Parathyroid adenoma (tissue), 2 donors: ENCODE measurements at regions not wholly inside any gene's neighbourhood (a gene's known extent, or its start where the extent isn't known, plus 50 kb on each side); places are given as distances from the start of the nearest gene placed in this dataset.

Experiments
- H2AFZ ChIP-seq: fragments of 300-600 bp; sonication (generic); one replicate; pipeline ENCODE4 v1.7.0; 2017; ENCODE audit warnings: antibody characterized with exemption, mild to moderate bottlenecking
- H3K27ac ChIP-seq: fragments of 300-600 bp; sonication (generic); one replicate; pipeline ENCODE4 v1.7.0; 2017
- H3K27me3 ChIP-seq: fragments of 300-600 bp; sonication (generic); one replicate; pipeline ENCODE4 v1.7.0; 2017; ENCODE audit warnings: low read length; ENCODE audit not compliant: control insufficient read depth, insufficient read depth
- H3K36me3 ChIP-seq: fragments of 300-600 bp; sonication (generic); one replicate; pipeline ENCODE4 v1.7.0; 2017; ENCODE audit warnings: low read length; ENCODE audit not compliant: control insufficient read depth, insufficient read depth
- H3K4me1 ChIP-seq: fragments of 300-600 bp; sonication (generic); one replicate; pipeline ENCODE4 v1.7.0; 2017; ENCODE audit warnings: control low read depth
- H3K4me2 ChIP-seq: fragments of 300-600 bp; sonication (generic); one replicate; pipeline ENCODE4 v1.7.0; 2017; ENCODE audit warnings: low read length
- H3K4me3 ChIP-seq: fragments of 300-600 bp; sonication (generic); one replicate; pipeline ENCODE4 v1.7.0; 2017; ENCODE audit warnings: low read depth, low read length
- H3K79me2 ChIP-seq: fragments of 300-600 bp; sonication (generic); one replicate; pipeline ENCODE4 v1.7.0; 2017; ENCODE audit warnings: control low read depth
- H3K9ac ChIP-seq: fragments of 300-600 bp; sonication (generic); one replicate; pipeline ENCODE4 v1.7.0; 2017; ENCODE audit warnings: mild to moderate bottlenecking
- H3K9me3 ChIP-seq: fragments of 300-600 bp; sonication (generic); one replicate; pipeline ENCODE4 v1.7.0; 2017; ENCODE audit warnings: low read length; ENCODE audit not compliant: control insufficient read depth
- CTCF ChIP-seq: fragments of 300-600 bp; sonication (generic); IDR thresholded peaks from one replicate; pipeline ENCODE4 v1.7.0; 2017; ENCODE audit warnings: antibody characterized with exemption, mild to moderate bottlenecking
- donor health status: primary hyperparathyroidism.

- Histone ChIP-seq H2AFZ (no peak overlapping the region), H3K9ac (no peak overlapping the region), H3K27ac (no peak overlapping the region), H3K79me2 (no peaks in the 10 kb centered on the region), H3K9me3 (no peaks in the 10 kb centered on the region), H3K4me2 (no peak overlapping the region), H3K36me3 (no peaks in the 10 kb centered on the region), H3K4me1 (no peaks in the 10 kb centered on the region), H3K27me3 (no peaks in the 10 kb centered on the region), H3K4me3 (no peak overlapping the region)
- TF ChIP-seq CTCF = no peak
Measured at GRCh38 chr13:50712881-50713280, 130.6 kb downstream of the DLEU7 start.

- no peaks in the 10 kb centered on the region for H3K79me2 ChIP-seq
- no peaks in the 10 kb centered on the region for H3K9me3 ChIP-seq
- H3K4me2 ChIP-seq = no peak overlapping the region
- H3K9ac ChIP-seq = no peak overlapping the region
- TF ChIP-seq CTCF = no peak
- H3K4me3 ChIP-seq = no peak overlapping the region
- no peaks in the 10 kb centered on the region for H3K4me1 ChIP-seq
- H3K36me3 ChIP-seq = no peaks in the 10 kb centered on the region
- H3K27me3 ChIP-seq = no peaks in the 10 kb centered on the region
- H3K27ac ChIP-seq = no peak overlapping the region
- H2AFZ ChIP-seq = no peak overlapping the region
Measured at GRCh38 chr13:50713523-50714248, 129.8 kb downstream of the DLEU7 start.

GRCh38 chr13:50714891-50715290 lies 128.6 kb downstream of the DLEU7 start:
- H3K4me1 ChIP-seq = no peaks in the 10 kb centered on the region
- H3K79me2 ChIP-seq = no peaks in the 10 kb centered on the region
- no peak overlapping the region for H3K4me2 ChIP-seq
- H3K27ac ChIP-seq = no peak overlapping the region
- no peak overlapping the region for H2AFZ ChIP-seq
- no peak overlapping the region for H3K4me3 ChIP-seq
- H3K9me3 ChIP-seq = no peaks in the 10 kb centered on the region
- no peak overlapping the region for H3K9ac ChIP-seq
- H3K27me3 ChIP-seq = no peaks in the 10 kb centered on the region
- no peak for TF ChIP-seq CTCF
- H3K36me3 ChIP-seq = no peaks in the 10 kb centered on the region

GRCh38 chr13:50715402-50716146 lies 127.9 kb downstream of the DLEU7 start:
- no peak for TF ChIP-seq CTCF
- no peak overlapping the region for H3K27ac ChIP-seq
- no peak overlapping the region for H3K9ac ChIP-seq
- H2AFZ ChIP-seq = no peak overlapping the region
- H3K9me3 ChIP-seq = no peaks in the 10 kb centered on the region
- no peaks in the 10 kb centered on the region for H3K79me2 ChIP-seq
- H3K4me1 ChIP-seq = no peaks in the 10 kb centered on the region
- H3K4me2 ChIP-seq = no peak overlapping the region
- no peak overlapping the region for H3K4me3 ChIP-seq
- H3K36me3 ChIP-seq = no peaks in the 10 kb centered on the region
- H3K27me3 ChIP-seq = no peaks in the 10 kb centered on the region
